OCI-LY1 (cell line): ENCODE measurements at regions not wholly inside any gene's neighbourhood (a gene's known extent, or its start where the extent isn't known, plus 50 kb on each side); places are given as distances from the start of the nearest gene placed in this dataset.

ENCODE experiments used
- H2AFZ ChIP-seq: fragments of 200-600 bp; sonication (generic), shearing (Covaris generic); 2 replicates; pipeline ENCODE4 v1.6.0; 2014; ENCODE audit warnings: antibody characterized with exemption, mild to moderate bottlenecking, low read length
- H3F3A ChIP-seq: fragments of 200-600 bp; sonication (generic), shearing (Covaris generic); 2 replicates; pipeline ENCODE4 v1.6.0; 2014; ENCODE audit warnings: mild to moderate bottlenecking, antibody characterized with exemption, low read length, moderate library complexity; ENCODE audit not compliant: insufficient read depth
- H3K27ac ChIP-seq: fragments of 200-600 bp; sonication (generic); 2 replicates; pipeline ENCODE4 v1.5.1; 2014; ENCODE audit warnings: low read length, mixed run types, mild to moderate bottlenecking, low read depth; ENCODE audit not compliant: poor library complexity, severe bottlenecking
- H3K27me3 ChIP-seq: fragments of 200-600 bp; sonication (generic); 2 replicates; pipeline ENCODE4 v1.6.0; 2014; ENCODE audit warnings: antibody characterized with exemption, mild to moderate bottlenecking, low read length, moderate library complexity; ENCODE audit not compliant: insufficient read depth
- H3K36me3 ChIP-seq: fragments of 200-600 bp; sonication (generic); 2 replicates; pipeline ENCODE4 v1.6.1; 2014; ENCODE audit warnings: mild to moderate bottlenecking, antibody characterized with exemption, low read length, moderate library complexity, mixed read lengths; ENCODE audit not compliant: insufficient read depth
- H3K4me1 ChIP-seq: fragments of 200-600 bp; sonication (generic); 2 replicates; pipeline ENCODE4 v1.5.1; 2014; ENCODE audit warnings: mild to moderate bottlenecking, low read length, moderate library complexity; ENCODE audit not compliant: insufficient read depth, severe bottlenecking
- H3K4me2 ChIP-seq: fragments of 200-600 bp; sonication (generic), shearing (Covaris generic); 2 replicates; pipeline ENCODE4 v1.6.1; 2014; ENCODE audit warnings: low read length
- H3K4me3 ChIP-seq: fragments of 200-600 bp; sonication (generic); 2 replicates; pipeline ENCODE4 v1.5.1; 2014; ENCODE audit warnings: low read length, low read depth, mild to moderate bottlenecking, mixed read lengths; ENCODE audit not compliant: poor library complexity, severe bottlenecking
- H3K79me2 ChIP-seq: fragments of 200-600 bp; shearing (Covaris generic); 2 replicates; pipeline ENCODE4 v1.6.1; 2016; ENCODE audit warnings: mixed run types, low read length, mixed read lengths; ENCODE audit not compliant: insufficient read depth
- H3K9ac ChIP-seq: fragments of 200-600 bp; sonication (generic), shearing (Covaris generic); 2 replicates; pipeline ENCODE4 v1.6.1; 2014; ENCODE audit warnings: mild to moderate bottlenecking, low read length, mixed read lengths
- H3K9me2 ChIP-seq: fragments of 200-600 bp; sonication (generic), shearing (Covaris generic); 2 replicates; pipeline ENCODE4 v1.6.1; 2014; ENCODE audit warnings: low read depth, mild to moderate bottlenecking, low read length, mixed read lengths
- H3K9me3 ChIP-seq: fragments of 200-600 bp; shearing (Covaris generic); 2 replicates; pipeline ENCODE4 v1.6.1; 2014; ENCODE audit warnings: low read length, mixed read lengths
- H4K20me1 ChIP-seq: fragments of 200-600 bp; sonication (generic), shearing (Covaris generic); 2 replicates; pipeline ENCODE4 v1.6.0; 2016; ENCODE audit warnings: mild to moderate bottlenecking, low read length; ENCODE audit not compliant: insufficient read depth
- EZH2 ChIP-seq: fragments of 200-600 bp; sonication (generic), shearing (Covaris generic); IDR thresholded peaks from 2 replicates; pipeline ENCODE4 v1.8.0; 2017; ENCODE audit warnings: borderline replicate concordance, mixed run types, mild to moderate bottlenecking, antibody characterized with exemption, low read length, moderate library complexity, mixed read lengths
- TF ChIP-seq, protein P1 (sequence below): fragments of 200-600 bp; sonication (generic), shearing (Covaris generic); IDR thresholded peaks from 2 replicates; pipeline ENCODE4 v1.5.1; 2017; ENCODE audit warnings: mild to moderate bottlenecking, antibody characterized with exemption, low read length, moderate library complexity, mixed read lengths

DNA sequence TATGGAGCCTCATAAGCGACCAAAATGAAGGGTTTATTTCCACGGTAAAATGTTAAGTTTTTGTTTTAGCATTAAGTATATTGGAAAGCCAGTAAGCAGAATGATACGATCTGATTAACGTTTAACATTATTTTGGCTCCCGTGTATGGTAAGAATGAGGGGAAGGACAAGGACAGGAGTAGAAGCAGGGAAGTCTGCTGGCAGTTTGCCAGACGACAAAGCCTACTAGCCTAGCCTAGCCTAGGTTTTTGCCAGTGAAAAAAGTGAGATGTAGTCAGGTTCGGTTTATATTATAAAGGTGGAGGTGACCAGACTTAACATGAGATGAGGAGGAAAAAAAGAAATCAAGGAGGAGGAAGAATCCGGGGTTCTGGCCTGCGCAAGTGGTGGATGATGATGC is 78.9 kb upstream of the ARHGAP32 start:
- no peak overlapping the region for H2AFZ ChIP-seq
- H3K27me3 ChIP-seq, result no peaks in the 10 kb centered on the region
- no peaks in the 10 kb centered on the region for H4K20me1 ChIP-seq
- no peaks in the 10 kb centered on the region for H3F3A ChIP-seq
- no peaks in the 10 kb centered on the region for H3K4me1 ChIP-seq
- TF ChIP-seq, protein P1, sequence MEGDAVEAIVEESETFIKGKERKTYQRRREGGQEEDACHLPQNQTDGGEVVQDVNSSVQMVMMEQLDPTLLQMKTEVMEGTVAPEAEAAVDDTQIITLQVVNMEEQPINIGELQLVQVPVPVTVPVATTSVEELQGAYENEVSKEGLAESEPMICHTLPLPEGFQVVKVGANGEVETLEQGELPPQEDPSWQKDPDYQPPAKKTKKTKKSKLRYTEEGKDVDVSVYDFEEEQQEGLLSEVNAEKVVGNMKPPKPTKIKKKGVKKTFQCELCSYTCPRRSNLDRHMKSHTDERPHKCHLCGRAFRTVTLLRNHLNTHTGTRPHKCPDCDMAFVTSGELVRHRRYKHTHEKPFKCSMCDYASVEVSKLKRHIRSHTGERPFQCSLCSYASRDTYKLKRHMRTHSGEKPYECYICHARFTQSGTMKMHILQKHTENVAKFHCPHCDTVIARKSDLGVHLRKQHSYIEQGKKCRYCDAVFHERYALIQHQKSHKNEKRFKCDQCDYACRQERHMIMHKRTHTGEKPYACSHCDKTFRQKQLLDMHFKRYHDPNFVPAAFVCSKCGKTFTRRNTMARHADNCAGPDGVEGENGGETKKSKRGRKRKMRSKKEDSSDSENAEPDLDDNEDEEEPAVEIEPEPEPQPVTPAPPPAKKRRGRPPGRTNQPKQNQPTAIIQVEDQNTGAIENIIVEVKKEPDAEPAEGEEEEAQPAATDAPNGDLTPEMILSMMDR, result no peak
- TF ChIP-seq EZH2, result no peak
- H3K27ac ChIP-seq, result no peak overlapping the region
- no peak overlapping the region for H3K9ac ChIP-seq
- H3K4me2 ChIP-seq, result no peak overlapping the region
- no peaks in the 10 kb centered on the region for H3K9me2 ChIP-seq
- no peaks in the 10 kb centered on the region for H3K9me3 ChIP-seq
- no peak overlapping the region for H3K4me3 ChIP-seq
- H3K36me3 ChIP-seq, result no peaks in the 10 kb centered on the region
- no peaks in the 10 kb centered on the region for H3K79me2 ChIP-seq

DNA sequence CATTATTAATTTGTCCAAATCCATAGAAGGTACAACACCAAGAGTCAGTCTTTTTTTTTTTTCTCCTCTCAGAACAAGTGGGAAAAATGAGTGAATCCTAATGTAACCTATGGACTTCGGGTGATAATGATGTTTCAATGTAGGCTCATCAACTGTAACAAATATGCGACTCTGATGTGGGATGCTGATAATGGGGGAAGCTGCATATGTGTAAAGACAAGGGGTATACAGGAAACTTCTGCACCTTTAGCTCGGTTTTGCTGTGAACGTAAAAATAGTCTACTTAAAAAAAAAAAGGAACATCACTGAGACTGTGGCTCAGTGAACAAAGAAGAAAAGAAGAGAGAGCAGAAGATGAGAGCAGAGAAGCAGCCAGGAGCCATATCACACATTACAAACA is 78.3 kb upstream of the ARHGAP32 start:
- Histone ChIP-seq H3K4me3 (no peak overlapping the region), H3K9me2 (no peaks in the 10 kb centered on the region), H3K9me3 (no peaks in the 10 kb centered on the region), H3K36me3 (no peaks in the 10 kb centered on the region), H3K4me1 (no peaks in the 10 kb centered on the region), H4K20me1 (no peaks in the 10 kb centered on the region), H3K79me2 (no peaks in the 10 kb centered on the region), H2AFZ (no peak overlapping the region), H3F3A (no peaks in the 10 kb centered on the region), H3K9ac (no peak overlapping the region), H3K27ac (no peak overlapping the region), H3K4me2 (no peak overlapping the region), H3K27me3 (no peaks in the 10 kb centered on the region)
- TF ChIP-seq, protein P1, result no peak
- TF ChIP-seq EZH2, result no peak

DNA sequence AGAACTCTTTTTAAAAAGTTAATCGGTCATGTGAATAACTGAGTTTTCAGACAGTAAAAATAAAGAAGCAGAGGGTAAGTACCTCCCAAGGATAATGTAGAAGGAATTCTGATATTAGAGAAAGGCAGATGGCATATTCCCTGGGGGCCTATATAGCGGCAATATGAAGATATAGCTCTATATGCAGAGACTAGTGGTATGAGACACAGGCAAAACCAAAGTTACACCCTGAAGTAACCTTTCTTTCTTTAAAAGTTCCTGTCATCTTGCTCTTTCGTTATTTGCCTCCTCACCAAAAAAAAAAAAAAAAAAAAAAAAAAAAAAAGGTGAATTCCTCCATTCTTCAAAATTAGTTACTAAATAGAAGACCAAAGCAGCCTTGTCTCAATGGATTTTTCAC is 76.2 kb upstream of the ARHGAP32 start:
- Histone ChIP-seq H3K9ac (no peak overlapping the region), H3K4me3 (no peak overlapping the region), H3F3A (no peaks in the 10 kb centered on the region), H3K79me2 (no peaks in the 10 kb centered on the region), H2AFZ (no peak overlapping the region), H3K36me3 (no peaks in the 10 kb centered on the region), H3K27me3 (no peaks in the 10 kb centered on the region), H3K4me1 (no peaks in the 10 kb centered on the region), H4K20me1 (no peaks in the 10 kb centered on the region), H3K9me3 (no peaks in the 10 kb centered on the region), H3K9me2 (no peaks in the 10 kb centered on the region), H3K4me2 (no peak overlapping the region), H3K27ac (no peak overlapping the region)
- TF ChIP-seq, protein P1, result no peak
- no peak for TF ChIP-seq EZH2
